IMR-90 (cell line): ENCODE measurements at regions not wholly inside any gene's neighbourhood (a gene's known extent, or its start where the extent isn't known, plus 50 kb on each side); places are given as distances from the start of the nearest gene placed in this dataset.

ENCODE experiments used
- ATAC-seq: fragments of 200-7000 bp; cut with Tn5 transposase; 2 replicates; pipeline ENCODE4 v1.9.1; 2020; ENCODE audit warnings: low read depth, mild to moderate bottlenecking, moderate library complexity
- BruUV-seq: library from RNA; stranded (reverse); fragments of 400-500 nt; replicated peaks from 2 replicates; lab custom pipeline; 2021; lab: Mats Ljungman, UMichigan
- CTCF ChIA-PET: fragments of 300-600 bp; formaldehyde crosslinking; extraction: SDS; loops from one replicate; lab custom pipeline; 2021; ENCODE audit warnings: antibody characterized with exemption; lab: Yijun Ruan, JAX
- POLR2A ChIA-PET: fragments of 300-600 bp; sonication (Branson Sonifier 250); formaldehyde crosslinking; loops from one replicate; lab custom pipeline; 2022; ENCODE audit warnings: antibody characterized with exemption; ENCODE audit not compliant: unreplicated experiment; lab: Charles Lee
- DNase-seq: peaks from one replicate; pipeline ENCODE4 v3.0.0; 2013
- H2AFZ ChIP-seq: replicated peaks from 2 replicates; pipeline ENCODE3; 2013; ENCODE audit warnings: low read length, mild to moderate bottlenecking; ENCODE audit not compliant: poor library complexity
- H2AK5ac ChIP-seq: 2 replicates; pipeline ENCODE4 v1.6.1; 2013; ENCODE audit warnings: low read depth, low read length, inconsistent platforms
- H2AK9ac ChIP-seq: replicated peaks from 2 replicates; pipeline ENCODE3; 2013; ENCODE audit warnings: mild to moderate bottlenecking, low read depth, low read length, moderate library complexity; ENCODE audit not compliant: poor library complexity
- H2BK120ac ChIP-seq: 2 replicates; pipeline ENCODE4 v1.6.1; 2013; ENCODE audit warnings: low read depth, low read length, inconsistent platforms
- H2BK15ac ChIP-seq: 3 replicates; pipeline ENCODE4 v1.6.1; 2013; ENCODE audit warnings: low read depth, low read length, inconsistent platforms
- H2BK20ac ChIP-seq: 2 replicates; pipeline ENCODE4 v1.6.1; 2013; ENCODE audit warnings: low read depth, mild to moderate bottlenecking, inconsistent platforms, low read length, moderate library complexity
- H2BK5ac ChIP-seq: 2 replicates; pipeline ENCODE4 v1.6.1; 2013; ENCODE audit warnings: mild to moderate bottlenecking, low read depth, low read length, inconsistent platforms; ENCODE audit not compliant: poor library complexity, severe bottlenecking
- H3K14ac ChIP-seq: replicated peaks from 2 replicates; pipeline ENCODE4 v1.6.1; 2013; ENCODE audit warnings: low read depth, low read length, inconsistent platforms
- H3K18ac ChIP-seq: 2 replicates; pipeline ENCODE4 v1.6.1; 2013; ENCODE audit warnings: low read depth, low read length, control low read depth
- H3K23ac ChIP-seq: 2 replicates; pipeline ENCODE4 v1.6.1; 2013; ENCODE audit warnings: low read depth, low read length, inconsistent platforms
- H3K27ac ChIP-seq: 2 replicates; pipeline ENCODE4 v1.5.1; 2013; ENCODE audit warnings: mild to moderate bottlenecking, control low read depth, low read length; ENCODE audit not compliant: insufficient read depth
- H3K27me3 ChIP-seq: 2 replicates; pipeline ENCODE4 v1.6.1; 2013; ENCODE audit warnings: low read length; ENCODE audit not compliant: control insufficient read depth, insufficient read depth
- H3K36me3 ChIP-seq: 2 replicates; pipeline ENCODE4 v1.6.1; 2013; ENCODE audit warnings: low read length, mixed read lengths; ENCODE audit not compliant: control insufficient read depth, insufficient read depth
- H3K4ac ChIP-seq: 2 replicates; pipeline ENCODE4 v1.6.1; 2013; ENCODE audit warnings: low read depth, low read length, inconsistent platforms
- H3K4me1 ChIP-seq: 2 replicates; pipeline ENCODE4 v1.6.1; 2013; ENCODE audit warnings: low read length, mixed read lengths; ENCODE audit not compliant: control insufficient read depth, insufficient read depth
- H3K4me2 ChIP-seq: 2 replicates; pipeline ENCODE4 v1.6.1; 2013; ENCODE audit warnings: low read depth, mild to moderate bottlenecking, control low read depth, low read length, moderate library complexity
- H3K4me3 ChIP-seq: 2 replicates; pipeline ENCODE4 v1.5.1; 2013; ENCODE audit warnings: low read depth, mild to moderate bottlenecking, control low read depth, low read length, moderate library complexity; ENCODE audit not compliant: insufficient read depth
- H3K56ac ChIP-seq: 2 replicates; pipeline ENCODE4 v1.6.1; 2013; ENCODE audit warnings: low read length, inconsistent platforms; ENCODE audit not compliant: insufficient read depth; ENCODE audit errors: extremely low read depth
- H3K79me1 ChIP-seq, 2 experiments: 2 replicates each; pipeline ENCODE4 v1.6.1; 2013; ENCODE audit warnings: low read length in 2 of 2, inconsistent platforms in 1 of 2, low read depth in 1 of 2
- H3K9ac ChIP-seq: 2 replicates; pipeline ENCODE4 v1.6.1; 2013; ENCODE audit warnings: low read depth, low read length, control low read depth
- H3K9me1 ChIP-seq: 2 replicates; pipeline ENCODE4 v1.6.1; 2013; ENCODE audit warnings: low read length, inconsistent platforms; ENCODE audit not compliant: insufficient read depth
- H3K9me3 ChIP-seq: 2 replicates; pipeline ENCODE4 v1.6.1; 2013; ENCODE audit warnings: low read length; ENCODE audit not compliant: control insufficient read depth, insufficient read depth
- H4K20me1 ChIP-seq: 2 replicates; pipeline ENCODE4 v1.6.1; 2013; ENCODE audit warnings: low read length, inconsistent platforms; ENCODE audit not compliant: insufficient read depth
- H4K5ac ChIP-seq: 2 replicates; pipeline ENCODE4 v1.6.1; 2013; ENCODE audit warnings: mild to moderate bottlenecking, low read depth, low read length, control low read depth
- H4K8ac ChIP-seq, 2 experiments: 2 replicates each; pipeline ENCODE4 v1.6.1; 2013; ENCODE audit warnings: low read depth in 2 of 2, low read length in 2 of 2, control low read depth in 1 of 2, inconsistent platforms in 1 of 2
- H4K91ac ChIP-seq: 2 replicates; pipeline ENCODE4 v1.6.1; 2013; ENCODE audit warnings: low read depth, low read length, inconsistent platforms; ENCODE audit not compliant: insufficient read depth
- CEBPB ChIP-seq: IDR thresholded peaks from 2 replicates; pipeline ENCODE4 v1.6.1; 2012; ENCODE audit warnings: low read depth, low read length, improper control_type of control experiment
- RFX5 ChIP-seq: IDR thresholded peaks from 2 replicates; pipeline ENCODE4 v1.8.0; 2012; ENCODE audit warnings: low read depth, mild to moderate bottlenecking, low read length, moderate library complexity
- WGBS, 2 experiments: methylation state at CpG; one replicate each; pipeline versions ENCODE4 v1.1.5 to v1.1.7; 2013; ENCODE audit warnings: missing lambda C conversion rate in 2 of 2; ENCODE audit not compliant: insufficient read length in 1 of 2; ENCODE audit errors: extremely low coverage in 2 of 2; 5-methylcytosine and 5-hydroxymethylcytosine counted together
- dilution Hi-C: fragments of 300-500 bp; cut with HindIII; formaldehyde crosslinking; loops from one replicate; pipeline ENCODE4 v1.14.3; 2018; ENCODE audit warnings: low sequenced_read_pairs; ENCODE audit not compliant: unreplicated experiment
- in situ Hi-C: fragments of 300-500 bp; cut with MboI; formaldehyde crosslinking; loops from 3 replicates; pipeline ENCODE4 v1.14.3; 2019; ENCODE audit warnings: low sequenced_read_pairs, inconsistent platforms, mixed read lengths
- intact Hi-C: fragments of 100-400 bp; cut with micrococcal nuclease; formaldehyde crosslinking; loops from 2 replicates; pipeline ENCODE4 v1.10.0; 2022

DNA sequence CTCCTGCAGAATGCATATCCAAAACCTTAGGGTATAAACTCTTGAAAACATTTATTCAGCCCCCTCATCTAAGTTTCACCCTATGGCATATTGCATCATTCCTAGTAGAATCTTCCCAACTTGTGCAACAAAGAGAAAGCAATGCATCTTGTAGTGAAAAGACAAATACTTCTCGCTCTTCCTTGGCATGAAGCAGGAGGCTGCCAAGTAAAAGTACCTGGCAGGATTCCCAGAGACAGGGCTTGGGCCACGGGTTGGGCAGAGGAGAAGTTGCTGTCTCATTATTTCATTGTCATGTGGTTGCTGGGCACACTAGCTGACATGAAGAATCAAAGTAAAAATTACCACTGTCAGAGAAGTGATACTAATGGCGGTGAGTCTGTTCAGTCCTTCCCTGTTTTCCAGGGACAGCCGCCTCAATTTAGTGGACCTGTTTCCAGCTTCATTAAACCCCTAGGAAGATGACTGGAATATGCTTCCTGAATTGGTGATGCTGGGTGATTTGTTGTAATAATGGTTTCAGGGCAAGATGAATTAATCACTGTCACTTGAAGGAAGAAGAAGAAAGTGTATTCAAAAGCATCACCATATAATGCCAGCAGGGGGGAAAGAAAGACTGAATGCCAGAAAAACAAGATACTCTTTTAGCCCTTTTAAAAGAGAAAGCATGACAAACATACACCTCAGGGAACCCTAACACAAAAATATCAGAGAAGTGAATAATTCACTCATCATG is 380.5 kb upstream of the IGFBP7 start:
- H3K23ac ChIP-seq: no peak overlapping the region
- H4K20me1 ChIP-seq: no peaks in the 10 kb centered on the region
- 0 out of 2 replicates have a peak, but pooled peaks have one; percentile 31 for TF ChIP-seq CEBPB
- no peak for TF ChIP-seq RFX5
- no peak overlapping the region for H2BK5ac ChIP-seq
- H3K4me1 ChIP-seq: no peaks in the 10 kb centered on the region
- no peak overlapping the region for H3K18ac ChIP-seq
- ATAC-seq: no peak
- ChIA-PET CTCF (no interaction called here), POLR2A (no interaction called here)
- WGBS, 2 experiments: 0% methylated on average over 1 of the region's 4 CpGs; no CpG with 5 or more reads in 1 of the 2 experiments
- no peak overlapping the region for H2BK15ac ChIP-seq
- no peak overlapping the region for H4K5ac ChIP-seq
- no peak overlapping the region for H2BK120ac ChIP-seq
- no peak overlapping the region for H2AK9ac ChIP-seq
- no peak overlapping the region for H2BK20ac ChIP-seq
- dilution Hi-C loops: no loop called here
- H3K4ac ChIP-seq: no peak overlapping the region
- no peak overlapping the region for H4K8ac ChIP-seq
- H3K9me3 ChIP-seq: no peaks in the 10 kb centered on the region
- BruUV-seq: no TSS peak
- no peak overlapping the region for H3K9ac ChIP-seq
- in situ Hi-C loops: no loop called here
- H4K91ac ChIP-seq: no peak overlapping the region
- DNase-seq: no peak
- no peaks in the 10 kb centered on the region for H3K27me3 ChIP-seq
- no peaks in the 10 kb centered on the region for H3K9me1 ChIP-seq
- no peak overlapping the region for H3K14ac ChIP-seq
- H2AK5ac ChIP-seq: no peak overlapping the region
- no peak overlapping the region for H3K27ac ChIP-seq
- no peak overlapping the region for H3K4me3 ChIP-seq
- no peak overlapping the region for H3K56ac ChIP-seq
- no peaks in the 10 kb centered on the region for H3K36me3 ChIP-seq
- no peaks in the 10 kb centered on the region for H3K79me1 ChIP-seq
- H3K4me2 ChIP-seq: no peak overlapping the region
- intact Hi-C loops: no loop called here
- H2AFZ ChIP-seq: no peak overlapping the region
